SK-N-SH treated with all-trans-retinoic acid at 6 μM for 48 hours (cell line): ENCODE measurements at regions not wholly inside any gene's neighbourhood (a gene's known extent, or its start where the extent isn't known, plus 50 kb on each side); places are given as distances from the start of the nearest gene placed in this dataset.

Experiments used
- ATAC-seq: fragments of 200-7000 bp; cut with Tn5 transposase; 3 replicates; pipeline ENCODE4 v1.9.1; 2020; ENCODE audit warnings: mild to moderate bottlenecking, moderate library complexity
- CSDC2 ChIP-seq: fragments of 250-450 bp; sonication (Bioruptor Pico); IDR thresholded peaks from 2 replicates; pipeline ENCODE4 v1.5.0; 2020; ENCODE audit warnings: mild to moderate bottlenecking, moderate library complexity
- ESRRG ChIP-seq: fragments of 250-450 bp; sonication (Bioruptor Pico); IDR thresholded peaks from 2 replicates; pipeline ENCODE4 v1.6.1; 2021; ENCODE audit warnings: mild to moderate bottlenecking
- GLIS3 ChIP-seq: fragments of 250-450 bp; sonication (Bioruptor Pico); IDR thresholded peaks from 2 replicates; pipeline ENCODE4 v1.5.0; 2020; ENCODE audit warnings: mild to moderate bottlenecking, moderate library complexity
- ISL1 ChIP-seq: fragments of 250-450 bp; sonication (Bioruptor Pico); IDR thresholded peaks from 2 replicates; pipeline ENCODE4 v2.1.2; 2022; ENCODE audit warnings: mild to moderate bottlenecking, moderate library complexity
- OSR1 ChIP-seq: fragments of 250-450 bp; sonication (Bioruptor Pico); IDR thresholded peaks from 2 replicates; pipeline ENCODE4 v1.8.0; 2022; ENCODE audit warnings: moderate library complexity, mild to moderate bottlenecking, inconsistent platforms
- PATZ1 ChIP-seq: fragments of 250-450 bp; sonication (Bioruptor Pico); IDR thresholded peaks from 2 replicates; pipeline ENCODE4 v1.8.0; 2020; ENCODE audit warnings: mild to moderate bottlenecking, moderate library complexity, borderline replicate concordance
- RARB ChIP-seq: fragments of 250-450 bp; sonication (Bioruptor Pico); IDR thresholded peaks from 2 replicates; pipeline ENCODE4 v1.8.0; 2021; ENCODE audit warnings: mild to moderate bottlenecking, moderate library complexity
- SNAI2 ChIP-seq: fragments of 250-450 bp; sonication (Bioruptor Pico); IDR thresholded peaks from 2 replicates; pipeline ENCODE4 v1.5.0; 2020; ENCODE audit warnings: mild to moderate bottlenecking, moderate library complexity
- TOX ChIP-seq: fragments of 250-450 bp; sonication (Bioruptor Pico); IDR thresholded peaks from 2 replicates; pipeline ENCODE4 v1.8.0; 2021; ENCODE audit warnings: mild to moderate bottlenecking, moderate library complexity, borderline replicate concordance
- TSHZ2 ChIP-seq: fragments of 250-450 bp; sonication (Bioruptor Pico); IDR thresholded peaks from 2 replicates; pipeline ENCODE4 v1.5.0; 2020; ENCODE audit warnings: mild to moderate bottlenecking, moderate library complexity
- ZFP3 ChIP-seq: fragments of 250-450 bp; sonication (Bioruptor Pico); IDR thresholded peaks from 2 replicates; pipeline ENCODE4 v1.5.0; 2020; ENCODE audit warnings: mild to moderate bottlenecking, moderate library complexity
- ZNF565 ChIP-seq: fragments of 450-650 bp; formaldehyde crosslinking; conservative IDR thresholded peaks from 2 replicates; pipeline ENCODE4 v1.5.0; 2020; ENCODE audit warnings: low read depth, mild to moderate bottlenecking, moderate library complexity
- ZNF70 ChIP-seq: fragments of 450-650 bp; formaldehyde crosslinking; IDR thresholded peaks from 2 replicates; pipeline ENCODE4 v1.5.0; 2020; ENCODE audit warnings: mild to moderate bottlenecking, moderate library complexity
- TF ChIP-seq, protein P1 (sequence below): fragments of 250-450 bp; sonication (Bioruptor Pico); IDR thresholded peaks from 2 replicates; pipeline ENCODE4 v1.5.1; 2020; ENCODE audit warnings: low read depth, mild to moderate bottlenecking, moderate library complexity
- TF ChIP-seq, protein P2 (sequence below): fragments of 250-450 bp; sonication (Bioruptor Pico); IDR thresholded peaks from 2 replicates; pipeline ENCODE4 v1.5.1; 2021; ENCODE audit warnings: mild to moderate bottlenecking, moderate library complexity
- TF ChIP-seq, protein P3 (sequence below): fragments of 250-450 bp; sonication (Bioruptor Pico); IDR thresholded peaks from 2 replicates; pipeline ENCODE4 v1.8.0; 2021; ENCODE audit warnings: low read depth, mild to moderate bottlenecking, moderate library complexity, borderline replicate concordance

DNA sequence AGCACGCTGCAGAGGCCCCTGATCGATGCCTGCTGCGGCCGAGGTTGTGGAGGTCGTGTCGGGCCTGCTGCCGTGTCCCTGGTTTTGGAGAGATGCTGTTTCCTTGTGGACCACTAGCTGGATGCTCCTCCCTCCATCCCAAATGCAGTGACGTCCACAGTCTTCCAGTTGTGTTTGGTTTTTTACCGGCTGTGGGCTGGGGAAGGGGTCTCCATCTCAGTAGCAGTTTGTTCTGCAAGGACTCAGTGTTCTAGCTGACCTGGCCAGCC is 143.0 kb upstream of the SHH start:
- ATAC-seq = no peak
- TF ChIP-seq ZNF70 (CRISPR knock-in tag) = no peak
- TF ChIP-seq, protein P1, sequence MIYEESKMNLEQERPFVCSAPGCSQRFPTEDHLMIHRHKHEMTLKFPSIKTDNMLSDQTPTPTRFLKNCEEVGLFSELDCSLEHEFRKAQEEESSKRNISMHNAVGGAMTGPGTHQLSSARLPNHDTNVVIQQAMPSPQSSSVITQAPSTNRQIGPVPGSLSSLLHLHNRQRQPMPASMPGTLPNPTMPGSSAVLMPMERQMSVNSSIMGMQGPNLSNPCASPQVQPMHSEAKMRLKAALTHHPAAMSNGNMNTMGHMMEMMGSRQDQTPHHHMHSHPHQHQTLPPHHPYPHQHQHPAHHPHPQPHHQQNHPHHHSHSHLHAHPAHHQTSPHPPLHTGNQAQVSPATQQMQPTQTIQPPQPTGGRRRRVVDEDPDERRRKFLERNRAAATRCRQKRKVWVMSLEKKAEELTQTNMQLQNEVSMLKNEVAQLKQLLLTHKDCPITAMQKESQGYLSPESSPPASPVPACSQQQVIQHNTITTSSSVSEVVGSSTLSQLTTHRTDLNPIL (CRISPR knock-in tag) = no peak
- no peak for TF ChIP-seq PATZ1 (CRISPR knock-in tag)
- TF ChIP-seq ESRRG = no peak
- no peak for TF ChIP-seq OSR1 (CRISPR knock-in tag)
- TF ChIP-seq TOX (CRISPR knock-in tag) = no peak
- TF ChIP-seq, protein P2, sequence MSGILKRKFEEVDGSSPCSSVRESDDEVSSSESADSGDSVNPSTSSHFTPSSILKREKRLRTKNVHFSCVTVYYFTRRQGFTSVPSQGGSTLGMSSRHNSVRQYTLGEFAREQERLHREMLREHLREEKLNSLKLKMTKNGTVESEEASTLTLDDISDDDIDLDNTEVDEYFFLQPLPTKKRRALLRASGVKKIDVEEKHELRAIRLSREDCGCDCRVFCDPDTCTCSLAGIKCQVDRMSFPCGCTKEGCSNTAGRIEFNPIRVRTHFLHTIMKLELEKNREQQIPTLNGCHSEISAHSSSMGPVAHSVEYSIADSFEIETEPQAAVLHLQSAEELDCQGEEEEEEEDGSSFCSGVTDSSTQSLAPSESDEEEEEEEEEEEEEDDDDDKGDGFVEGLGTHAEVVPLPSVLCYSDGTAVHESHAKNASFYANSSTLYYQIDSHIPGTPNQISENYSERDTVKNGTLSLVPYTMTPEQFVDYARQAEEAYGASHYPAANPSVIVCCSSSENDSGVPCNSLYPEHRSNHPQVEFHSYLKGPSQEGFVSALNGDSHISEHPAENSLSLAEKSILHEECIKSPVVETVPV = no peak
- no peak for TF ChIP-seq GLIS3 (CRISPR knock-in tag)
- TF ChIP-seq ZFP3 (CRISPR knock-in tag) = no peak
- no peak for TF ChIP-seq ZNF565
- TF ChIP-seq SNAI2 = no peak
- no peak for TF ChIP-seq RARB
- no peak for TF ChIP-seq TSHZ2 (CRISPR knock-in tag)

- TF ChIP-seq, protein P3, sequence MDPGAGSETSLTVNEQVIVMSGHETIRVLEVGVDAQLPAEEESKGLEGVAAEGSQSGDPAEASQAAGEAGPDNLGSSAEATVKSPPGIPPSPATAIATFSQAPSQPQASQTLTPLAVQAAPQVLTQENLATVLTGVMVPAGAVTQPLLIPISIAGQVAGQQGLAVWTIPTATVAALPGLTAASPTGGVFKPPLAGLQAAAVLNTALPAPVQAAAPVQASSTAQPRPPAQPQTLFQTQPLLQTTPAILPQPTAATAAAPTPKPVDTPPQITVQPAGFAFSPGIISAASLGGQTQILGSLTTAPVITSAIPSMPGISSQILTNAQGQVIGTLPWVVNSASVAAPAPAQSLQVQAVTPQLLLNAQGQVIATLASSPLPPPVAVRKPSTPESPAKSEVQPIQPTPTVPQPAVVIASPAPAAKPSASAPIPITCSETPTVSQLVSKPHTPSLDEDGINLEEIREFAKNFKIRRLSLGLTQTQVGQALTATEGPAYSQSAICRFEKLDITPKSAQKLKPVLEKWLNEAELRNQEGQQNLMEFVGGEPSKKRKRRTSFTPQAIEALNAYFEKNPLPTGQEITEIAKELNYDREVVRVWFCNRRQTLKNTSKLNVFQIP (CRISPR knock-in tag) = no peak
- ATAC-seq = no peak
Observed at GRCh38 chr7:155954550-155955366, 142.5 kb upstream of the SHH start.

DNA sequence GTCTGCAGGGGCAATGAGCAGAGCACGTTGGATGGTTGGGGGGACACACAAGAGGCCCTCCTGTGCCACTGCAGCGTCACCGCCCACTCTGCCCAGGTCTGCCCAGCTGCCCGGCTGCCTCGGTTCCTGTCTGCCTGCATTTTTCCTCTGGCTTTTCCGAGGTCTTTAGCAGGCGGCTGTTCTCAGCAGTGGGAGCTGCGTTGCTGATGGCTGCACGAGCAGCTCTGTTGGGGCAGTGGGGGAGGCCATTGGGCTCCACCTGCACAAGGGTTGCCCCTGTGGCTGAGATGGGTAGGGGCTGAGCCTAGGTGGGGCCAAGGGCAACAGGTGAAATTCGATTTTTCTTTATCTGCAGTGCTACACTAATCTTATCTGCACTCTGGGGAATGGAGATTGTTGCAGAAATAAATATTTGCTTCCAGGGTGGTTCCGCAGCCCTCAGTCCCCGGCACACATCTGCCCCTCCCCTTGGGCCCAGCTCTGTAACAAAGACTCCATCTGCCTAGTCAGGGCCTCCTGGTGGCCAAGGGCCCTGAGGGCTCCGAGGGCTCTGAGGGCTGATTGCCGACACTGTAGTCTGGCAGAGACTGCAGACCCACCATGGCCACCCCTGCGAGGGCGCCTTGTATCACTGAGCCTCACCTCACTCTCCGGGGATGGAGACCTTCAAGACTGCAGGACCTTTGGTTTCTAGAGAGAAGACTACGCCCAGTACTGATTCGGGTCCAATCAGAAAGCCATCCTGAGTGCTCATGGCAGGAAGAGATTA is 141.7 kb upstream of the SHH start:
- TF ChIP-seq TSHZ2 (CRISPR knock-in tag) = no peak
- TF ChIP-seq ZNF70 (CRISPR knock-in tag) = no peak
- TF ChIP-seq, all 23 proteins: peak for 0
- ATAC-seq = no peak

GRCh38 chr7:155953501-155953778 is 141.2 kb upstream of the SHH start:
- ATAC-seq = no peak
- TF ChIP-seq, protein P1 (CRISPR knock-in tag) = no peak
- TF ChIP-seq TSHZ2 (CRISPR knock-in tag) (no peak), CSDC2 (no peak), ISL1 (CRISPR knock-in tag) (no peak)
